ENCODE measurements at regions not wholly inside any gene's neighbourhood (a gene's known extent, or its start where the extent isn't known, plus 50 kb on each side); places are given as distances from the start of the nearest gene placed in this dataset.

DNA sequence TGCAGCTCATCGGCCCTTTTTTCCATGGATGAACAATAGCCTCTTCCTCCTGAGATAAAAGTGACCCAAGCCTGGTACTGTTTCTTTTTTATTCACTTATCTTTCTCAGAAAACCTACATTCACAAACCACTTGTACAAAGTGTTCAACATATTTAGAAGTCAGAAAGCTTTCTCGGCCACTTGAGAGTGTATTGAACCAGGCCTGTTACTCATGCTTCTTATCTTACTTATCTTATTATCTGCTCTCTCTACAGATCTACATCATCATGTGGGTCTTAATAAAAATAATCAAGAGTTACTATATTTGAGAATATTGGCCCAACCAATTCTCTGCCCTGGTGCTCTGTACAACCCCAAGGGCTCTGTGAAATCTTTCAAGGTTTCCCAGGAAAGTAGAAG lies 242.1 kb downstream of the MREG start:
- Histone ChIP-seq H3K9me3 (ENCODE audit: control insufficient read depth, insufficient read depth, low read depth, low read length) (no peaks in the 10 kb centered on the region), H3K27me3 (ENCODE audit: control insufficient read depth, insufficient read depth, low read length) (0 out of 2 replicates have a peak, but pooled peaks cover 2% of the 10 kb centered on the region), H3K4me1 (ENCODE audit: control insufficient read depth, insufficient read depth, low read length) (no peaks in the 10 kb centered on the region), H3K4me3 (ENCODE audit: low read depth in 2 of 2, low read length in 2 of 2) (no peak overlapping the region), H3K36me3 (ENCODE audit: control insufficient read depth, insufficient read depth, low read length) (no peaks in the 10 kb centered on the region), H3K27ac (ENCODE audit: low read length) (no peak overlapping the region)
- TF ChIP-seq, protein P1, sequence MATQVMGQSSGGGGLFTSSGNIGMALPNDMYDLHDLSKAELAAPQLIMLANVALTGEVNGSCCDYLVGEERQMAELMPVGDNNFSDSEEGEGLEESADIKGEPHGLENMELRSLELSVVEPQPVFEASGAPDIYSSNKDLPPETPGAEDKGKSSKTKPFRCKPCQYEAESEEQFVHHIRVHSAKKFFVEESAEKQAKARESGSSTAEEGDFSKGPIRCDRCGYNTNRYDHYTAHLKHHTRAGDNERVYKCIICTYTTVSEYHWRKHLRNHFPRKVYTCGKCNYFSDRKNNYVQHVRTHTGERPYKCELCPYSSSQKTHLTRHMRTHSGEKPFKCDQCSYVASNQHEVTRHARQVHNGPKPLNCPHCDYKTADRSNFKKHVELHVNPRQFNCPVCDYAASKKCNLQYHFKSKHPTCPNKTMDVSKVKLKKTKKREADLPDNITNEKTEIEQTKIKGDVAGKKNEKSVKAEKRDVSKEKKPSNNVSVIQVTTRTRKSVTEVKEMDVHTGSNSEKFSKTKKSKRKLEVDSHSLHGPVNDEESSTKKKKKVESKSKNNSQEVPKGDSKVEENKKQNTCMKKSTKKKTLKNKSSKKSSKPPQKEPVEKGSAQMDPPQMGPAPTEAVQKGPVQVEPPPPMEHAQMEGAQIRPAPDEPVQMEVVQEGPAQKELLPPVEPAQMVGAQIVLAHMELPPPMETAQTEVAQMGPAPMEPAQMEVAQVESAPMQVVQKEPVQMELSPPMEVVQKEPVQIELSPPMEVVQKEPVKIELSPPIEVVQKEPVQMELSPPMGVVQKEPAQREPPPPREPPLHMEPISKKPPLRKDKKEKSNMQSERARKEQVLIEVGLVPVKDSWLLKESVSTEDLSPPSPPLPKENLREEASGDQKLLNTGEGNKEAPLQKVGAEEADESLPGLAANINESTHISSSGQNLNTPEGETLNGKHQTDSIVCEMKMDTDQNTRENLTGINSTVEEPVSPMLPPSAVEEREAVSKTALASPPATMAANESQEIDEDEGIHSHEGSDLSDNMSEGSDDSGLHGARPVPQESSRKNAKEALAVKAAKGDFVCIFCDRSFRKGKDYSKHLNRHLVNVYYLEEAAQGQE (IDR thresholded peaks at IDR 0.05; ENCODE audit: insufficient read depth in 1 of 2, low read depth in 2 of 2, low read length in 1 of 2): no peak
- ChIA-PET POLR2A (no interaction called here), CTCF (no interaction called here)
- in situ Hi-C loops (cut with HindIII; ENCODE audit: low pct_unique_long_range_greater_than_20kb, low sequenced_read_pairs): no loop called here
- ATAC-seq: no peak
- no TSS peak for BruUV-seq (replicated peaks)
- no peak for DNase-seq (ENCODE audit: low read depth, low spot score)
- intact Hi-C loops (cut with micrococcal nuclease; ENCODE audit: unreplicated experiment): no loop called here

DNA sequence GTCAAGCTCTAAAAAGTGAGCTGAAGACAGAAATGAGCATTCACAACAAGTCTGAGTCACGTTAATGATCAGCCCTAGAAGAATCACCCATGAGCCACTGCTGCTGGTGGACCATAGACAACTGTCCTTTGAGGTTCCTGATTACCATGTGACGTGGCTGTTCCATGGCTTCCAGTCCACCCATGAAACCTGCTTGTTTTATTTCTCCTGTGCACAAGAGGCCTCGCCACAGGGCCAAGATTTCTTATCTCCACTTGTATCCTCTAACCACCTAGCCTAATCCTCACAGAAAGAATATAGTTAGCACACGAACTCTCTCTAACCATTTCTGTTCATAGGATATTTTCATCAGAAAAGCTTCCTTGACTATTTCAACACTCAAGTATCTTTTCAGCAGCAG lies 242.7 kb downstream of the MREG start:
- no peak for DNase-seq (ENCODE audit: low read depth, low spot score)
- CTCF ChIA-PET: no interaction called here
- no TSS peak for BruUV-seq (replicated peaks)

DNA sequence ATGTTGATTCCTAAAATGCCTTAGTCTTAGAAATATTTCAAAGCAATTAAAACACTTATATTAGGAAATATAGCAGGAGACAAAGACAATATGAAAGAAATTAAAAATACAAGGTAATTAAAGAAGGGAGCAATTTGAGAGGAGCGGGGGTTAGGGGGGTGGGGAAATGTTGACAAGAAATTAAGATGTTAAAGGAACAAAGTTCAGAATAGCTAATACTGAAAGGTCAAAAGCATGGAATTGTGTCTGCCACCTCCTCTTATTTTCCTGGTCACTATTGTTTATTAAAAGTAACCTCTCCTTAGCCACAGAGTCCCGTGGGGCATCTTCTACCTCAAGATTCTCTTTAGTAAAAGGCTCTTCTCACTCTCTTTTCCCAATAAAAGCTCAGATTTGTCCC lies 244.1 kb downstream of the MREG start:
- Histone ChIP-seq H3K4me3 (ENCODE audit: low read depth in 2 of 2, low read length in 2 of 2) (no peak overlapping the region), H3K27me3 (ENCODE audit: control insufficient read depth, insufficient read depth, low read length) (no peaks in the 10 kb centered on the region), H3K4me1 (ENCODE audit: control insufficient read depth, insufficient read depth, low read length) (no peaks in the 10 kb centered on the region), H3K36me3 (ENCODE audit: control insufficient read depth, insufficient read depth, low read length) (no peaks in the 10 kb centered on the region), H3K9me3 (ENCODE audit: control insufficient read depth, insufficient read depth, low read depth, low read length) (no peaks in the 10 kb centered on the region), H3K27ac (ENCODE audit: low read length) (no peak overlapping the region)
- CTCF ChIA-PET: no interaction called here
- ATAC-seq (no peak), DNase-seq (ENCODE audit: low read depth, low spot score) (no peak)
- POLR2A ChIA-PET: no interaction called here
- TF ChIP-seq POLR2AphosphoS5 (IDR thresholded peaks at IDR 0.05; ENCODE audit: low read depth, low read length): no peak
- TF ChIP-seq, protein P2, sequence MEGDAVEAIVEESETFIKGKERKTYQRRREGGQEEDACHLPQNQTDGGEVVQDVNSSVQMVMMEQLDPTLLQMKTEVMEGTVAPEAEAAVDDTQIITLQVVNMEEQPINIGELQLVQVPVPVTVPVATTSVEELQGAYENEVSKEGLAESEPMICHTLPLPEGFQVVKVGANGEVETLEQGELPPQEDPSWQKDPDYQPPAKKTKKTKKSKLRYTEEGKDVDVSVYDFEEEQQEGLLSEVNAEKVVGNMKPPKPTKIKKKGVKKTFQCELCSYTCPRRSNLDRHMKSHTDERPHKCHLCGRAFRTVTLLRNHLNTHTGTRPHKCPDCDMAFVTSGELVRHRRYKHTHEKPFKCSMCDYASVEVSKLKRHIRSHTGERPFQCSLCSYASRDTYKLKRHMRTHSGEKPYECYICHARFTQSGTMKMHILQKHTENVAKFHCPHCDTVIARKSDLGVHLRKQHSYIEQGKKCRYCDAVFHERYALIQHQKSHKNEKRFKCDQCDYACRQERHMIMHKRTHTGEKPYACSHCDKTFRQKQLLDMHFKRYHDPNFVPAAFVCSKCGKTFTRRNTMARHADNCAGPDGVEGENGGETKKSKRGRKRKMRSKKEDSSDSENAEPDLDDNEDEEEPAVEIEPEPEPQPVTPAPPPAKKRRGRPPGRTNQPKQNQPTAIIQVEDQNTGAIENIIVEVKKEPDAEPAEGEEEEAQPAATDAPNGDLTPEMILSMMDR (IDR thresholded peaks at IDR 0.05): no peak
- TF ChIP-seq TCF7L2 (IDR thresholded peaks at IDR 0.05; ENCODE audit: low read depth, low read length): no peak
- no peak for TF ChIP-seq SIN3A (IDR thresholded peaks at IDR 0.05; ENCODE audit: borderline replicate concordance, insufficient read depth, low read depth, low read length)
- TF ChIP-seq, protein P1 (IDR thresholded peaks at IDR 0.05; ENCODE audit: insufficient read depth in 1 of 2, low read depth in 2 of 2, low read length in 1 of 2): no peak
- in situ Hi-C loops (cut with HindIII; ENCODE audit: low pct_unique_long_range_greater_than_20kb, low sequenced_read_pairs) (no loop called here), intact Hi-C loops (cut with micrococcal nuclease; ENCODE audit: unreplicated experiment) (no loop called here)
- no TSS peak for BruUV-seq (replicated peaks)

More for the DNA sequence above, 242.7 kb downstream of the MREG start:
- Histone ChIP-seq H3K36me3 (ENCODE audit: control insufficient read depth, insufficient read depth, low read length) (no peaks in the 10 kb centered on the region), H3K4me1 (ENCODE audit: control insufficient read depth, insufficient read depth, low read length) (no peaks in the 10 kb centered on the region), H3K27me3 (ENCODE audit: control insufficient read depth, insufficient read depth, low read length) (0 out of 2 replicates have a peak, but pooled peaks cover 2% of the 10 kb centered on the region), H3K9me3 (ENCODE audit: control insufficient read depth, insufficient read depth, low read depth, low read length) (no peaks in the 10 kb centered on the region), H3K27ac (ENCODE audit: low read length) (no peak overlapping the region), H3K4me3 (ENCODE audit: low read depth in 2 of 2, low read length in 2 of 2) (no peak overlapping the region)
- POLR2A ChIA-PET: no interaction called here
- in situ Hi-C loops (cut with HindIII; ENCODE audit: low pct_unique_long_range_greater_than_20kb, low sequenced_read_pairs) (no loop called here), intact Hi-C loops (cut with micrococcal nuclease; ENCODE audit: unreplicated experiment) (no loop called here)
- ATAC-seq: no peak
- no peak for TF ChIP-seq SIN3A (IDR thresholded peaks at IDR 0.05; ENCODE audit: borderline replicate concordance, insufficient read depth, low read depth, low read length)
- TF ChIP-seq POLR2AphosphoS5 (IDR thresholded peaks at IDR 0.05; ENCODE audit: low read depth, low read length): no peak
- TF ChIP-seq, protein P2 (IDR thresholded peaks at IDR 0.05): no peak
